ENCODE measurements at regions not wholly inside any gene's neighbourhood (a gene's known extent, or its start where the extent isn't known, plus 50 kb on each side); places are given as distances from the start of the nearest gene placed in this dataset.

DNA sequence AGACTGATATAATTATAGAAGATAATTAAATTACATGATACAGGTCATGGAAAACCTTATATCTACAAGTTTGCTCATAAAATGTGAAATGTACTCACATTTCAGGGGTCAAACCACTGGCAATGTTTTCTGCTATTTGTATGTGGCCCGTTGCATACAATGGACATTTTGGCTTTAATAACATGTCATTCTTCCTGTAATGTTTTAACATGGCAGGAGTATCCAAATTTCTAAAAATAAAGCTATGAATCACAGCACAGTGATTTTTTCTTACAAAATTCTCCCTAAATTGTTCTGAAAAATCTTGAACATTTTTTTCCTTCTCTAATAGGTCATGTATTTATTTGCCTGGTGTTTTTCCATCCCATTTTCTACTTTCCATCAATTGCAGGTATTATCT lies 305.7 kb downstream of the SMOC2 start:
- TF ChIP-seq, protein P1, sequence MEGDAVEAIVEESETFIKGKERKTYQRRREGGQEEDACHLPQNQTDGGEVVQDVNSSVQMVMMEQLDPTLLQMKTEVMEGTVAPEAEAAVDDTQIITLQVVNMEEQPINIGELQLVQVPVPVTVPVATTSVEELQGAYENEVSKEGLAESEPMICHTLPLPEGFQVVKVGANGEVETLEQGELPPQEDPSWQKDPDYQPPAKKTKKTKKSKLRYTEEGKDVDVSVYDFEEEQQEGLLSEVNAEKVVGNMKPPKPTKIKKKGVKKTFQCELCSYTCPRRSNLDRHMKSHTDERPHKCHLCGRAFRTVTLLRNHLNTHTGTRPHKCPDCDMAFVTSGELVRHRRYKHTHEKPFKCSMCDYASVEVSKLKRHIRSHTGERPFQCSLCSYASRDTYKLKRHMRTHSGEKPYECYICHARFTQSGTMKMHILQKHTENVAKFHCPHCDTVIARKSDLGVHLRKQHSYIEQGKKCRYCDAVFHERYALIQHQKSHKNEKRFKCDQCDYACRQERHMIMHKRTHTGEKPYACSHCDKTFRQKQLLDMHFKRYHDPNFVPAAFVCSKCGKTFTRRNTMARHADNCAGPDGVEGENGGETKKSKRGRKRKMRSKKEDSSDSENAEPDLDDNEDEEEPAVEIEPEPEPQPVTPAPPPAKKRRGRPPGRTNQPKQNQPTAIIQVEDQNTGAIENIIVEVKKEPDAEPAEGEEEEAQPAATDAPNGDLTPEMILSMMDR (conservative IDR thresholded peaks at IDR 0.05 in 1 of 2, IDR thresholded peaks at IDR 0.05 in 1 of 2; ENCODE audit: extremely low read depth in 1 of 2, insufficient read depth in 1 of 2, low read depth in 1 of 2, low read length in 2 of 2), result no peak
- TF ChIP-seq EZH2 (IDR thresholded peaks at IDR 0.05; ENCODE audit: borderline replicate concordance, low read length), result no peak

Measured in mammary epithelial cell (primary cell).